Small intestine (tissue), 7 donors: ENCODE measurements at regions not wholly inside any gene's neighbourhood (a gene's known extent, or its start where the extent isn't known, plus 50 kb on each side); places are given as distances from the start of the nearest gene placed in this dataset.
"Not testable (repeated sequence)": the region's sequence is repeated elsewhere in the genome, so short reads cannot be mapped to it uniquely, and the experiment has no call there.

ENCODE experiments used
- DNase-seq, 2 donors: peaks; one replicate each; pipeline versions ENCODE4 v3.0.0 to v3.0.0-alpha.2; 2013
- FAIRE-seq: peaks from 2 replicates; lab custom pipeline; 2012; peaks lifted over from hg19 to GRCh38; lab: Jason Lieb, UNC
- H3K27ac ChIP-seq, 3 donors: one replicate each; pipeline ENCODE4 v1.5.1; 2013; ENCODE audit warnings: low read length in 2 of 3, mild to moderate bottlenecking in 2 of 3, control low read depth in 1 of 3, inconsistent platforms in 1 of 3, low read depth in 1 of 3, moderate library complexity in 1 of 3
- H3K27me3 ChIP-seq, 3 donors: one replicate each; pipeline ENCODE4 v1.6.1; 2013; ENCODE audit warnings: low read length in 3 of 3, inconsistent platforms in 1 of 3; ENCODE audit not compliant: control insufficient read depth in 3 of 3, insufficient read depth in 3 of 3
- H3K36me3 ChIP-seq, 3 donors: one replicate each; pipeline ENCODE4 v1.6.1; 2013; ENCODE audit warnings: low read length in 3 of 3, inconsistent platforms in 1 of 3, low read depth in 1 of 3, mild to moderate bottlenecking in 1 of 3, moderate library complexity in 1 of 3; ENCODE audit not compliant: control insufficient read depth in 3 of 3, insufficient read depth in 2 of 3
- H3K4me1 ChIP-seq, 3 donors: one replicate each; pipeline ENCODE4 v1.6.1; 2013; ENCODE audit warnings: low read length in 2 of 3, inconsistent platforms in 1 of 3, low read depth in 1 of 3, mild to moderate bottlenecking in 1 of 3, moderate library complexity in 1 of 3; ENCODE audit not compliant: control insufficient read depth in 3 of 3, insufficient read depth in 2 of 3
- H3K4me3 ChIP-seq, 3 donors: one replicate each; pipeline ENCODE4 v1.5.1; 2013; ENCODE audit warnings: low read length in 3 of 3, control low read depth in 1 of 3, inconsistent platforms in 1 of 3, low read depth in 1 of 3, mild to moderate bottlenecking in 1 of 3, moderate library complexity in 1 of 3
- H3K9me3 ChIP-seq, 2 donors: one replicate each; pipeline ENCODE4 v1.6.1; 2013; ENCODE audit warnings: low read depth in 1 of 2, low read length in 1 of 2; ENCODE audit not compliant: control insufficient read depth in 2 of 2, insufficient read depth in 1 of 2
- WGBS, 3 donors: extraction: QIAGEN DNeasy Blood & Tissue Kit; methylation state at CpG; one replicate each; pipeline ENCODE4 v1.1.7; 2013; 5-methylcytosine and 5-hydroxymethylcytosine counted together
- donor health status: healthy with polysubstance abuse.
- donor health status: control.
- donor health status: control.
- donor health status: Bipolar disorder and iron deficiency.
- donor health status: healthy.

GRCh38 chr1:164446020-164446419 is 113.0 kb upstream of the PBX1 start:
- Histone ChIP-seq H3K4me1 (no peaks in the 10 kb centered on the region), H3K27me3 (no peaks in the 10 kb centered on the region), H3K9me3 (no peaks in the 10 kb centered on the region), H3K4me3 (no peak overlapping the region), H3K36me3 (no peaks in the 10 kb centered on the region), H3K27ac (no peak overlapping the region)
- DNase-seq (no peak), FAIRE-seq (no peak)
- 91 to 95% (median 92%) methylated on average over 6 of the region's 6 CpGs for WGBS, 3 donors

- no peak for DNase-seq
- peaks cover 0 to 3% of the 10 kb centered on the region in 2 donors for H3K9me3 ChIP-seq
- no peaks in the 10 kb centered on the region for H3K4me1 ChIP-seq
- H3K4me3 ChIP-seq, result no peak overlapping the region
- H3K27ac ChIP-seq, result no peak overlapping the region
- H3K36me3 ChIP-seq, result no peaks in the 10 kb centered on the region
- 88 to 94% (median 91%) methylated on average over 1 of the region's 1 CpG for WGBS, 3 donors
- FAIRE-seq, result no peak
- H3K27me3 ChIP-seq, result no peaks in the 10 kb centered on the region
Measured at GRCh38 chr1:164452549-164452948, 106.4 kb upstream of the PBX1 start.

- no peak for FAIRE-seq
- DNase-seq, result no peak
- H3K36me3 ChIP-seq, result no peaks in the 10 kb centered on the region
- H3K27ac ChIP-seq, result no peak overlapping the region
- peaks cover 0 to 3% of the 10 kb centered on the region in 2 donors for H3K9me3 ChIP-seq
- H3K27me3 ChIP-seq, result no peaks in the 10 kb centered on the region
- no peaks in the 10 kb centered on the region for H3K4me1 ChIP-seq
- 80 to 92% (median 91%) methylated on average over 1 of the region's 1 CpG for WGBS, 3 donors
- no peak overlapping the region for H3K4me3 ChIP-seq
Measured at GRCh38 chr1:164456272-164456671, 102.7 kb upstream of the PBX1 start.

- not testable (repeated sequence) for FAIRE-seq, DNase-seq, H3K4me3 ChIP-seq, H3K36me3 ChIP-seq, H3K27ac ChIP-seq, H3K27me3 ChIP-seq, H3K4me1 ChIP-seq, H3K9me3 ChIP-seq
- 94 to 97% (median 95%) methylated on average over 22 to 25 of the region's 25 CpGs for WGBS, 3 donors
Measured at GRCh38 chr1:164459176-164459575, 99.8 kb upstream of the PBX1 start.

GRCh38 chr1:164466001-164466421 is 93.0 kb upstream of the PBX1 start:
- FAIRE-seq (no peak), DNase-seq (no peak)
- no peaks in the 10 kb centered on the region for H3K9me3 ChIP-seq
- H3K36me3 ChIP-seq, result no peaks in the 10 kb centered on the region
- no peaks in the 10 kb centered on the region for H3K27me3 ChIP-seq
- WGBS, 3 donors, result 86 to 95% (median 88%) methylated on average over 5 of the region's 5 CpGs
- no peaks in the 10 kb centered on the region for H3K4me1 ChIP-seq
- no peak overlapping the region for H3K4me3 ChIP-seq
- H3K27ac ChIP-seq, result no peak overlapping the region

- 82 to 90% (median 88%) methylated on average over 5 of the region's 5 CpGs for WGBS, 3 donors
- H3K27ac ChIP-seq, result no peak overlapping the region
- no peak overlapping the region for H3K4me3 ChIP-seq
- no peaks in the 10 kb centered on the region for H3K27me3 ChIP-seq
- no peaks in the 10 kb centered on the region for H3K9me3 ChIP-seq
- FAIRE-seq, result no peak
- no peaks in the 10 kb centered on the region for H3K36me3 ChIP-seq
- DNase-seq, result no peak
- H3K4me1 ChIP-seq, result no peaks in the 10 kb centered on the region
Measured at GRCh38 chr1:164466429-164466828, 92.6 kb upstream of the PBX1 start.

- 74 to 83% (median 79%) methylated on average over 5 of the region's 5 CpGs for WGBS, 3 donors
- FAIRE-seq, result no peak
- DNase-seq, result no peak
Measured at GRCh38 chr1:164470996-164471395, 88.0 kb upstream of the PBX1 start.

GRCh38 chr1:164472841-164473240 is 86.1 kb upstream of the PBX1 start:
- FAIRE-seq, result no peak
- no peak overlapping the region for H3K4me3 ChIP-seq
- H3K27me3 ChIP-seq, result no peaks in the 10 kb centered on the region
- no peak overlapping the region for H3K27ac ChIP-seq
- H3K36me3 ChIP-seq, result no peaks in the 10 kb centered on the region
- WGBS, 3 donors, result 80 to 86% (median 82%) methylated on average over 1 of the region's 1 CpG
- H3K9me3 ChIP-seq, result no peaks in the 10 kb centered on the region
- DNase-seq, result no peak
- H3K4me1 ChIP-seq, result no peaks in the 10 kb centered on the region

More at GRCh38 chr1:164470996-164471395, 88.0 kb upstream of the PBX1 start:
- H3K36me3 ChIP-seq, result no peaks in the 10 kb centered on the region
- H3K4me3 ChIP-seq, result no peak overlapping the region
- H3K27me3 ChIP-seq, result no peaks in the 10 kb centered on the region
- no peaks in the 10 kb centered on the region for H3K4me1 ChIP-seq
- no peak overlapping the region for H3K27ac ChIP-seq
- no peaks in the 10 kb centered on the region for H3K9me3 ChIP-seq

GRCh38 chr1:164473544-164473943 is 85.4 kb upstream of the PBX1 start:
- Histone ChIP-seq H3K27ac (no peak overlapping the region), H3K4me1 (no peaks in the 10 kb centered on the region), H3K27me3 (no peaks in the 10 kb centered on the region), H3K4me3 (no peak overlapping the region), H3K36me3 (no peaks in the 10 kb centered on the region), H3K9me3 (no peaks in the 10 kb centered on the region)
- no peak for FAIRE-seq
- 29 to 62% (median 46%) methylated on average over 3 of the region's 3 CpGs for WGBS, 3 donors
- DNase-seq, result peak; percentile 30 to 32
